DMS 273 (cell line): ENCODE measurements at regions not wholly inside any gene's neighbourhood (a gene's known extent, or its start where the extent isn't known, plus 50 kb on each side); places are given as distances from the start of the nearest gene placed in this dataset.
A peak's percentile ranks its signal among the peaks of the same experiment; 100 is the strongest.

Experiments used
- DNase-seq: peaks from one replicate; lab custom pipeline; 2025; ENCODE audit not compliant: unreplicated experiment; lab: John Stamatoyannopoulos, UW

DNA sequence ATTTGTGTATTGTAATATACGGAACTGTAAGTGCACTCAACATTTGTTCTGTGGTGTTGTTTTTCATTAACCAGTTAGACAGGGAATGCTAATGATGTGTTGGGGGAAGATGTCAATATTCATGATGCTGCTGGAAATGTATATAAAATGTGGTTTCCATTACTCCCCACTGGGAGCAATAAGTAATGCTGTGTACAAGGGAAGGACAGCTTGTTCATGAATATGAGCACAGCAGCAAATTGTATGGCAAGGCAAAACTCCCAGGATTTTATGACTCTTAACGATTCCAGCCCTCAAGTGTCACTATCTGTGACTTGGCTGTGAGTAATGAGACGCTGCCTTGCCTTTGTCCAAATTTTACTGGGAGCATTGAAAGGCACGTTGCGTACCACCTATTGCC lies 312.4 kb upstream of the DDX18 start:
- no peak for DNase-seq

DNA sequence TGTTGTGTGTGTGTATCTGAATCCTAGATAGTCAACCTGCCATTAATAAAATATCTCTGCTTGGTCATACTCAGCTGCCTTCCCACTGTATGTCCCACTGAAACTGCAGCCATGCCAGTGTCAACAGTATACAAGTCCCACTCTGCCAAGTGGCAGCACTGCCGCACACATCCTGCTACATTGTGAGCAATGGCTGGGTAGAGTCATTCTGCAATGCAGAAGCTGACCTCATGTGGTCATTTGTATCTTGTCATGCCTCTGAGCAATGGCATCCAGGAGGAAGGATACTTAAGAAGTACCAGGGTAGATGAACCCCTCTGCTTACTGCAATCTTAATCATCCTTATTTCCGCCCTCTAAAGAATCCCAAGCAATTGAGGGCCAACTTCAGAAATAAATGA lies 302.2 kb upstream of the DDX18 start:
- DNase-seq, result no peak

- no peak for DNase-seq
These were observed 300.1 kb upstream of the DDX18 start for GRCh38 chr2:117514371-117514770.

- DNase-seq, result no peak
These were observed 295.3 kb upstream of the DDX18 start for GRCh38 chr2:117519238-117519637.

DNA sequence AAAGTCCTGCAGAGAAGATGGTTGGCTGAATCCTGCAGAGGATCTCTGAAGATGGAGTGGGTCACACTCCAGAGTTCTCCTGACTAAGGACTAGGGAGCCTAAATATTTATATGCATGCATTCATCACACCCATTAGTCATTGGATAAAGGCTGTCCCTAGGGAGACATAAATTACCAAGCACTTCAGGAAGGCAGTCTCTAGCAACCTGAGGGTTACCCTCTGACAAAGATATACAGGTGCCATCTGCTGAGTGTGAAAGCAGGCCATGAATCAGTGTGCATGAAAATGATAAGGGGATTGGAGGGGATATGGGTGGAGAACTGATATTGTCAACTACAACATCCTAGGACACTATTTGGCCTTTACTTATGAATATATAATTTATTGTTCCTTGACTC lies 294.8 kb upstream of the DDX18 start:
- DNase-seq, result peak; percentile 50

- peak; percentile 84 for DNase-seq
These were observed 291.2 kb upstream of the DDX18 start for GRCh38 chr2:117523267-117523666.

DNA sequence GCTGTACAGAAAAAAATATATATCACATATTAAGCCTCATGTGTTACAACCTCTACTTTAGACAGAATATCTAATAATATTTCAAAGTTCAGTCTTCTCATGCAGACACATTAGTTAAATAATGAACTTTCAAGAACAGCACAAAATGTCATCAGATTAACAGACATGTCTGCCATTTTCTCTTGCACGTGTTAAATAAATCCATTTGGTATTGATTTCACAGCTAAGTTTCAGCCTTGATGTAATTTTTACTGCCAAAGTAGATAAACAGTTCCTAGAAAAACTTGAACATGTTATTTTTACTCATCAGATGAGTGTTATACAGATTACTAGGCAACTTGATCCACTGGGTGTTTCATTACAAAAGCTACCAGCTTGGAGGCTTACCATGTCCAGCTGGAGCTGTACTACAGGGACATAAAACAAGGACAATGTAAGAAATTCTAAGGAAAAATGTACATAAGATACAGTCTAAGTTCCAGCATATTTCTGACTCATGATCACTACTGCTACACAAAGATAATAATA lies 290.7 kb upstream of the DDX18 start:
- no peak for DNase-seq

- peak; percentile 52 for DNase-seq
These were observed 278.4 kb upstream of the DDX18 start for GRCh38 chr2:117536139-117536538.

DNA sequence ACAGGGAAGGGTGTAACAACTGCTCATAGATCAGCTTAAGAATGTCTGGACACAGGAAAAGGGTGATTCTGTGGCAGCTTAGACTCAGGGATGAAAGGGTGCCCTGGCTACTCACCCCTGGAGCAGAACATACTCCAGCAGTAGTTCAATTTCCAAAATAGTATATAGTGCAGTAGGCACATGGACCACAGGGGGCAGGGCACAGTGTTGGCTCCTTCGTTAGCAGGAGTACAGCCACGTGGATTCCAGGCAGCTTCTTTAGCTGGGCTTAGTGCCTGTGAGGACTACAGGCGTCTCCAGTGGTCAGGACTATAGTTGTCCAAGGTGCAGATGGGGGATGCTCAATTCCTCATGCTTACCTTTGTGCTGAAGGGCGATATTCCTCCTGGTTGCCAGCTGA lies 277.5 kb upstream of the DDX18 start:
- DNase-seq, result peak; percentile 25

DNA sequence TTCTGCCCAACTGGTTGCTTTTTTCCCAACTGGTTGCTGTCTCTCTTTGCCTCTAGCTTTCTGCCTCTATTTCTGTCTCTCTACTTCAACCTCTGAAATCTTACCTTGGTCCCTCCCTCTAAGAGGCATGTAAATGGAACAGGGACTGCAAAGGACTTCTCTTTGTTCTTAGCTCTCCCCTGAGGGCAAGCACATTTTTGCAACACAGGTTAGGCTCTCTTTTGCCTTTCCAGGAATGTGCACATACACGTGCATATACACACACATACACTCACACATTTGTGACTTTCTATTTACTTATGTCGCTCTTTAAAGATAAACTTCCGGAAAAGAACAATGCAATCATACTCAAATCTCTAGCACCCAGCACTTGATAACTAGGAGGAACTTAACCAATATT lies 262.6 kb upstream of the DDX18 start:
- no peak for DNase-seq

GRCh38 chr2:117553448-117553847 lies 261.0 kb upstream of the DDX18 start:
- DNase-seq, result no peak

GRCh38 chr2:117555965-117556364 lies 258.5 kb upstream of the DDX18 start:
- peak; percentile 7 for DNase-seq

DNA sequence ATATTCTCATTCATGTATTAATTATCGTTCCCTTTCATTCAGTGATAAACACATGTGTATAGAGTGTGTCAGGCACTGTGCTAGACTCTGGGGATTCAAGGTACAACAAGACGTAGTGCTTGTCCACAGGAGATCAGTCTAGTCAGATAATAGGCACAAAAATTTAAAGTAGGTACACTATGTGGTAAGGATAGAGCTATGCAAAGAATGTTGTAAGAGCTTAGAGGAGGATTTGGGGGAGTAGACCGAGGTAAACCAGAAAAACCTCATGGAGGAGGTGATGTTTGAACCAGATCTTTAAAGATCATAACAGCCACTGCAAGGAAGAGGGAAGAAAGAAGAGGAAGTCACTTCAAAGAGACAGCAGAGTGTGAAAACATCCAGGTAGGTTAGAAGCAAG lies 256.9 kb upstream of the DDX18 start:
- no peak for DNase-seq

DNA sequence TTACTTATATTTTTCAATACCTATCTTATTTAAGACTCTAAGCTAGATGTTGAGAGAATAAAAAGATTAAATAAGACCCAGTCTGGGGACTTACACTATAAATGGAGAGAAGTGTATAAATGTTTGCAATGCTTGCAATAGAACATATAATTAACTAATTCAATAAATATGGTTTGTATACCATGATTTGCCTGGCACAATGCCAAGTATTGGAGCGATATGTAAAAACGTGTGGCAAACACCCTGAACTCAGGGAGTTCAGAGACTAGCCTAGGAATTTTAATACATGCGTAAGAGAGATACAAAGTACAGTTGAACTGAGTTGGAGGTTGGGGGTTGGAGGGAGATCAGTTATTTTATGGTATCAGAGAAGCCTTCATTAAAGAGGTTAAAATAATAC lies 251.8 kb upstream of the DDX18 start:
- no peak for DNase-seq

DNA sequence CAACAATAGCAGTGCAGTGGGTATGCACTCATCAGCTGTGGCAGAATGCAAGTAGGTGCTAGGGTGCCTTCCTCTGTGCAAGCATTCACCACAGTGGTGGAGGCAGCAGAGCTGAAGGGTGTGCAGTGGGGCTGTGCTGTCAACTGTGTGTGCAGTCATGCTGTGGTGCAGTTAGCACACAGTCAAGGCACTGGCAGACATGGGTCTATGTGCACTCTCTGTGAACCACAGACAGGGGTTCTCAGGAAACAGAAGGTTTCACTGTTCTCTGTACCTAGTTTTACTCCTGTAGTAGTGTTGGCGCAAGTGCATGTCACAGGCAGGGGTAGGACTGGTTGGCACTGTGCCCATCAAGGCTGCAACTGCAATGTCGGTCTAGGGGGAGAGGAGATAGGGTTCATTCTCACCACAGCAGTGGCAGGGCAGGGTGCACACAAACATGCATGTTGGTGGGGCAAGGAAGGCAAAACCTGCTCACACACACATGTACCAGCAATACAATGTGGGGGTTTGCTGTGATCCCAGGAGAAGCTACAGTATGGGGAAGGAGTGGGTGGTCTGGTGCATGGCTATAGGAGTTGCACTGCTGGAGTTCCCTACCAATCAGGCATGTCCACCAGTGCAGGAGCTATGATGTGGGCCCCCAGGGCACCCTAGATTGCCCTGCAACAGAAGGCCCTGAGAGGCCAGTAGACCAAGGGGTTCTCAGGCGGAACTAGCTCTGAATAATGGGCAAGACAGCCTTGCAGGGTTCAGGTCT lies 242.7 kb upstream of the DDX18 start:
- DNase-seq, result no peak

GRCh38 chr2:117587310-117587709 lies 227.2 kb upstream of the DDX18 start:
- no peak for DNase-seq

- no peak for DNase-seq
These were observed 211.4 kb upstream of the DDX18 start for GRCh38 chr2:117603060-117603459.

- DNase-seq, result no peak
These were observed 210.9 kb upstream of the DDX18 start for GRCh38 chr2:117603567-117603966.

DNA sequence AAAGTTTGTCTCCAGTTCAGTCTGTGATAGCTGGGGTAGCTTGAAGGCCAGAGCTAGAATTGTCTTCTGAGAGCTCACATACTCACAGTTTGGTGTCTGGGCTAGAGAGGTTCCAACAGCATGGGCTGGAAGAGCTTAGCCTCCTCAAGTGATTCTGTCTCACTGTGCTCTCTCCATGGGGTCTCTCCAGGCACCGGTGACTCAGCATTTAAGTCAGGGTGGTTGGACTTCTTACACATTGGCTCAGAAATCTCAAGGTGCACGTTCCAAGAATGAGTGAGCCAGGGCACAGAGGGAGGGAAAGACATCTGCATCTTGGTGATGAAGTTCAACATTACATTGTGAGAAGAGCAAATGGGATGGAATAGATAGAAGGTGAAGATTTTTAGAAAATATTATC lies 207.3 kb upstream of the DDX18 start:
- no peak for DNase-seq

DNA sequence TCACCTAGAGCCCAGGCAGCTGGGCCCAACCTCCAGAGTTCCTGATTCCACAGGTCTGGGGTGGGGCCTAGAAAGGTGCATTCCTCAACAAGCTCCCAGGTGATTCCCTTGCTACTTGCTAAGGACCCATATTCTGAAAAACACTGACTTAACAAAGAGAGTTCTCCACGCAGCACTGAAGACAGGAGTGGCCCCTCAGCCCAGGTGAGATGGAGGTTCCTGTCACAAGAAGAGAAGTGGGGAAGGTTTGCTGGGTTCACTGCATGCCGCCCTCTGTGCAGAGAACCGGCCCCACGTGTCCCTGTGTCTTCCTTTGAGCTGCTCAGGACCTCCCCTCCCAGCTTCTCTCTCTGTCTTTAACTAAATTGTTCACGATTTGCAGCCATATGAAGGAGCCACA lies 201.4 kb upstream of the DDX18 start:
- no peak for DNase-seq

DNA sequence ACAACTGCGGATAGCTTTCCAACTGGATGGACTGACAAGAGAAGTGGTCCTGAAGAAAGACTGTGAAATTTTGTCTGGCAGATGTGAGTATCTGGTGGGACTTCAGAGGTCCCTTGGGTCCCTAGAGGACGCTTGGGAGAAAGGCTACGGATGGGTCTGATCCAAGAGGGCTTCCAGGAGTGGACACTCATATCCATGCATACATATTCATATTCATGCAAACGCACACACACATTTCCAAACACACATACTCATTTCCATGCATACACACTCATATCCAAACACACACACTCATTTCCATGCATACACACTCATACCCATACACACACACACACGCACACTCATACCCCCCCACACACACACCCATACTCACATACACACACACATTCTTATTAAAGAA lies 200.2 kb upstream of the DDX18 start:
- DNase-seq, result no peak

DNA sequence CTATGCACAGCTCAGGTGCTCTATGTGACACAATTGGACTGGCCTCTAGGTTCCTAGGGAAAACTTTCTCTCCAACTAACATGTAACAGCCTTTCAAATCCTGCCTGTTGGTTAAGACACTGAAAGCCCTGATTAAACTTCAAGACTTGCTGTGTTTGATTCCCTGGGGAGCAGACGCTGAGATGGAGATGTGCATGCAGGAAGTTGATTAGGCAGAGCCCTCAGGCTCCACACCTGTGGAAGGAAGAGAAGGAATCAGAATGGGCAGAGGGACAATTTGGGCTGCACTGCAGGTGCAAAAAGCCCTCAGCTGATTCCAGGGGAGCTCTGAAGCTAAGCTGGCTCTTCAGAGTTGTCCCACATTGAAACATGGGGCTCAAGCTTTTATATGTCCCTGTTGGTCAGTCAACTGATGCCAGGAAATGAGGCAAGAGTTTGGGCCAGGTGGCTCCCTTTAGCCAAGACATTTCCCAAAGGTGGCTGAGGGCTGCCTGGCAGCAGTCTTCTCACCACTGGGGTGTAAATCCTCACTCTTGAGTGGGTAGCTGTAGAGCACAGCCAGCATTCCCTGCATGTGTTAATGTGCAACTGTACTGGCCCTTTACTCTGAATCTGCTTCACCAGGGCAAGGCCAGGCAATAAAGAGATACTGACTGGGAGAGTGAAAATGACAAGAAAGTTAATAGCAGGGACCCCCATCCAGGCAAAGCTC lies 199.5 kb upstream of the DDX18 start:
- DNase-seq, result no peak
